T-helper 2 cell treated with Interferon-gamma antibody and Interleukin-4, amounts not matched to agents 5 μg/mL and 100 μg/mL, for 36 hours (primary cell): ENCODE measurements at regions not wholly inside any gene's neighbourhood (a gene's known extent, or its start where the extent isn't known, plus 50 kb on each side); places are given as distances from the start of the nearest gene placed in this dataset.

Experiments
- DNase-seq: peaks from one replicate; pipeline ENCODE4 v3.0.0; 2021; ENCODE audit warnings: low spot score
- H3K27ac Mint-ChIP-seq: one replicate; pipeline ENCODE4 v1.8.0; 2021; ENCODE audit warnings: mild to moderate bottlenecking, mixed read lengths
- H3K27me3 Mint-ChIP-seq: one replicate; pipeline ENCODE4 v1.8.0; 2021; ENCODE audit warnings: low read depth, mixed read lengths
- H3K36me3 Mint-ChIP-seq: one replicate; pipeline ENCODE4 v1.8.0; 2021; ENCODE audit warnings: low read depth, mixed read lengths
- H3K4me1 Mint-ChIP-seq: one replicate; pipeline ENCODE4 v1.8.0; 2021; ENCODE audit warnings: low read depth, mixed read lengths
- H3K4me3 Mint-ChIP-seq: one replicate; pipeline ENCODE4 v1.8.0; 2022; ENCODE audit warnings: mild to moderate bottlenecking, moderate library complexity, mixed read lengths
- H3K9me3 Mint-ChIP-seq: one replicate; pipeline ENCODE4 v1.8.0; 2021; ENCODE audit warnings: mixed read lengths

DNA sequence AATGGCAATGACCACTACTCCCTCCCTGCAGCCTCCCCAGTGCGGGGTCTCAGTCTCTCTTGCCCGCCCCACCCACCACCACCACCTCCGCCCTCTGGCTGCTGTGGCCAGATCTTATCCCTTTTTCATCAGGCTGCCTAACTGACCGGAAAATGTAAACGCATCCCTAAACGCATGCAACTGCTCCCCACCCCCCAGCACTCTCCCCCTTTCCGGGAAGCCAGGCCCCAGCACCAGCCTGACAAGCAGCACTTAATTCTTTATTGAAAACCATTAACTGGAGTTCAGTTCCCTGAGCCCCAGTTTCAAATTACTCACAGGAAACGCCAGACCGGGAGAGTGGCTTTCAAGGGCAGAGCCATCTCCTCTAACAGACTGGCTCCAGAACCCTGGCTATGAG is 147.7 kb downstream of the DMRTA2 start:
- Mint-ChIP-seq H3K36me3 (no peaks in the 10 kb centered on the region), H3K9me3 (no peaks in the 10 kb centered on the region), H3K27me3 (no peaks in the 10 kb centered on the region), H3K4me3 (no peak overlapping the region), H3K4me1 (no peaks in the 10 kb centered on the region), H3K27ac (no peak overlapping the region)
- DNase-seq = no peak

DNA sequence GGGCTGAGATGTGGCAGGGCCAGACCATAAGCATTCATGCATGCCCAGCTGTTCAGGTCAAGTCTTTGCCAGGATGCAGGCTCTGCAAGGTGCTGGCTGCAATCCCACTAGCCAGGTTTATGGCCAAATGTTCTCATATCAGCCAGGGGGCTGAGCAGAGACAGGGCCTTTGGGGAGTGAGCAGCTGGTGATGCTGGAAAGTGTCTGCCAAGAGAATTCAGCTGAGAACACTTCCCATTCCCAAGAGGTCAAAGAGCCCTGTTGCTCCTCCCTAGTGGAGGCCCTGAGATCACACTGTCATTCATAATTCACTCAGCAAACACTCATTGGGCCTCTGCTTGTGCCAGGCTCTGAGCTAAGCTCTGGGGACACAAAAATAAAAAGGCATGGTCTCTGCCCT is 150.3 kb downstream of the DMRTA2 start:
- no peak for DNase-seq
- H3K36me3 Mint-ChIP-seq = no peaks in the 10 kb centered on the region
- no peaks in the 10 kb centered on the region for H3K9me3 Mint-ChIP-seq
- no peaks in the 10 kb centered on the region for H3K4me1 Mint-ChIP-seq
- no peak overlapping the region for H3K27ac Mint-ChIP-seq
- H3K4me3 Mint-ChIP-seq = no peak overlapping the region
- H3K27me3 Mint-ChIP-seq = no peaks in the 10 kb centered on the region

DNA sequence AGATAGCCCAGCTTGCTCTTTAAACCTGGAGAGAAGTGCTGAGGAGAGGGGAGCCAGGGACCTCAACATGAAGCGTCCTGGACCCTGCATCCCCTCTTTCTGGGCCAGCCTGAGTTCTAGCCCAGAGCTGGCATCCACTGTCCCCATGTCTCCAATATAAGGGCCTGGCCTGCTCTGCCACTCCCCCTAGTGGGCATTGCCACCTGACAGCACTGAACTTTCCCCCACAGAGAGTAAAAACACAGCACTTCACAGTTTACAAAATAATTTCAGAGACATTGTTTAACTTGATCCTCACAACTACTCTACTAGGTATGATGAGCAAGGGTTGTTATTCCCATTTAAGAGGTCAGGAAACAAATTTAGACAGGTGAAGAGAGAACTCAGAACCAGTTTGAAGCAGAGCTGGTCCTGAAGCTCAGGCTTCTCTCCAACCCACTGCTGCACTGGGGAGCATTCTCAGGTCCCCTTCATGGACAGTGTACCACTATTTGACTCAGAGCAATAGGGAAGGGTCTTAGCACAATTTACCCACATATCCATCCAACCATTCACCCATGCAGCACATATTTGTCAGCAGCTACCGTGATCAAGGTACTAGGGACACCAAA is 151.2 kb downstream of the DMRTA2 start:
- no peak overlapping the region for H3K27ac Mint-ChIP-seq
- no peaks in the 10 kb centered on the region for H3K9me3 Mint-ChIP-seq
- no peaks in the 10 kb centered on the region for H3K36me3 Mint-ChIP-seq
- DNase-seq = no peak
- H3K4me3 Mint-ChIP-seq = no peak overlapping the region
- H3K4me1 Mint-ChIP-seq = no peaks in the 10 kb centered on the region
- H3K27me3 Mint-ChIP-seq = no peaks in the 10 kb centered on the region

DNA sequence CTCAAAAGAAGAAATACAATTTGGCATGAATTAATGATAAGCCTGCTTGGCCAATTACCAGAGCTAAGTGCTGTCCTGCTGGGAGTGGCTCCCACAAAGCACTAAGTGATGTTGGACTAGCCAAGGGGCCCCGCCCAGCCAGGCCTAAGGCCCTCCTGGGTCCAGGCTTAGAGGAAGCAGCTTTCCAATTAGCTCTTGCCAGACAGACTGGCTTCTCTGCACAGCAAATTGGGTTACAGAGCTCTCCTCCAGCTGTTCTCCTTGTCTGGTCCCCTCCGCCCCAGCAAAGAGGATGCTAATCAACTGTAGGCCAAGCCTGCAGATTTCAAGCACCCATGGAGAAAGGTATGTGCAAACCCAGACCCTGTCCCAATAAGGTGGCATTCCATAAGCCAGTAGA is 151.9 kb downstream of the DMRTA2 start:
- no peak overlapping the region for H3K4me3 Mint-ChIP-seq
- H3K4me1 Mint-ChIP-seq = no peaks in the 10 kb centered on the region
- no peaks in the 10 kb centered on the region for H3K27me3 Mint-ChIP-seq
- DNase-seq = no peak
- H3K27ac Mint-ChIP-seq = no peak overlapping the region
- no peaks in the 10 kb centered on the region for H3K36me3 Mint-ChIP-seq
- no peaks in the 10 kb centered on the region for H3K9me3 Mint-ChIP-seq

DNA sequence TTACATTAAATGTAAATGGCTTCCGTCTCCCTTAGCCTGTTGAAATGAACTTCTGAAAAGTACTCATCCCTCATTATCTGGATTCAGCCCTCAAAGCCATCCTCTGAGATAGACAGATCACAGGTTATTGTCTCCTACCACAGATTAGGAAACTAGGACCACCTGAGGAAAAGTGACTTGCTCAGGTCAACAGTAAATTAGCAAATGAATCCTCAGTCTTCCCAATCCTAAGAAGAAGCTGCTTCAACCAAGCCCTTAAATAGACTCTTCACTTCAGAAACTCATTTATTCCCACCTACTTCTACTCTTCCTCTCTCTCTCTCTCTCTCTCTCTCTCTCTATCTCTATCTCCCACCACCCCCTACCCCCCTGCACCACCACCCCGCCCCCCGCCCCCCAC is 152.3 kb downstream of the DMRTA2 start:
- H3K27ac Mint-ChIP-seq = no peak overlapping the region
- H3K36me3 Mint-ChIP-seq = no peaks in the 10 kb centered on the region
- no peaks in the 10 kb centered on the region for H3K4me1 Mint-ChIP-seq
- H3K4me3 Mint-ChIP-seq = no peak overlapping the region
- H3K9me3 Mint-ChIP-seq = no peaks in the 10 kb centered on the region
- no peak for DNase-seq
- no peaks in the 10 kb centered on the region for H3K27me3 Mint-ChIP-seq

DNA sequence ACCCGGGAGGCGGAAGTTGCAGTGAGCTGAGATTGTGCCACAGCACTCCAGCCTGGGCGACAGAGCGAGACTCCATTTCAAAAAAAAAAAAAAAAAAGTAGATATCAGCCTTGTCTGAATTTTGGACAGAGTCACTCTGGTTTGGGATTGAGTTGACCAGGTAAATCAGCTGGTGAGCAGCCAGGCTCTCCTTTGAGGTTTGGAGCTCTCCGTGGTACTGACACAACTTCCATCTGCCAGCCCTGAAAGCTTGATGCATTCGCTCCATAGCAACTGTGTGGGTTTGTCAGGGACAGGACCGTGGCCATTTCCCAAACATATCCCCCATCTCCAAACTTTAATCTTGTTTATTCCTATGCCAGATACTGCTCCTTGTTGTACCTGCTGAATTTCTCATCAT is 155.2 kb downstream of the DMRTA2 start:
- H3K27ac Mint-ChIP-seq = no peak overlapping the region
- DNase-seq = no peak
- H3K4me1 Mint-ChIP-seq = no peaks in the 10 kb centered on the region
- H3K9me3 Mint-ChIP-seq = no peaks in the 10 kb centered on the region
- H3K36me3 Mint-ChIP-seq = no peaks in the 10 kb centered on the region
- no peaks in the 10 kb centered on the region for H3K27me3 Mint-ChIP-seq
- no peak overlapping the region for H3K4me3 Mint-ChIP-seq

DNA sequence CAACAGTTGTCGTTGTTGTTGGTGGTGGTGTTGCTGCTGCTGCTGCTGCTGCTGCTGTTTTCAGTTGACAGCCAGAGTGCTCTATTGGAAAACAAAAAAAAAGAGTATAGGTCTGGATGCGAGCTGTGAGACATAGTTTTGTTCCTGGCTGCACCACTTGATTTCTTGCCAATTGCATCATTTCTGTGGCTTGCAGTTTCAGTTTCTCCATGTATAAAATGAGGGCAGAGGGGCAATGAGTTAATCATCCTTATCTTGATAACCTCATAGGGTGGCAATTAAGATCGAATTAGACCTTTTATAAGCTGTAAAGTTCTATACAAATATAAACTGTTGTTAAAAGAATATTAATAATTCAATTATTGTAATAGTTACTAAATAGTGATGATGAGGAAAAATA is 156.7 kb downstream of the DMRTA2 start:
- H3K36me3 Mint-ChIP-seq = no peaks in the 10 kb centered on the region
- no peak overlapping the region for H3K4me3 Mint-ChIP-seq
- no peak overlapping the region for H3K27ac Mint-ChIP-seq

DNA sequence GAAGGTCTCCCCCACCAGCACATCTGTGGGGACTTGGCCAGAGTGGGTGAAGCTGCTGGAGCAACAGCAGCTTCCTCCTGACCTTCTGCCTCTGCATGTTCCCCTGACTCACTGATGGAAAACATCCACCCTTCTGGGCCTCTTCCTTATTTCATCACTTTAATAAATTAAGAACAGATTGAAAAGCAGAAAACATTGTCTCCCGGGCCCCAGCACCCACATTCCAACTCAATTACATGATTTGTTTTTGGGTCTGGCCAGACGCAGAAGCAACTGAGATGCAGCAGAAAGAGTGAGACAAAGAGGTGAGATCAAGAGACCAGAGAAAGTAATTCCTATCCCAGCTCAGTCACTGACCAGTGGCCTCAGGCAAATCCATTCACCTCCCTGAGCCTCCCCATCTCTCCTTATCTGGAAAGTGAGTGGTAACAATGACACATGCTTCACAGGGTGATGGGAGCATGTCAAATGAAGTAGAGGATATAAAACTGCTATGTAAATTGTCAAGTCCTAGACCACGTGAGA is 157.1 kb downstream of the ELAVL4 start:
- H3K27ac Mint-ChIP-seq = no peak overlapping the region
- H3K9me3 Mint-ChIP-seq = no peaks in the 10 kb centered on the region
- H3K36me3 Mint-ChIP-seq = no peaks in the 10 kb centered on the region
- DNase-seq = no peak
- no peaks in the 10 kb centered on the region for H3K4me1 Mint-ChIP-seq
- H3K27me3 Mint-ChIP-seq = no peaks in the 10 kb centered on the region
- no peak overlapping the region for H3K4me3 Mint-ChIP-seq

More for the DNA sequence above, 156.7 kb downstream of the DMRTA2 start:
- Mint-ChIP-seq H3K4me1 (no peaks in the 10 kb centered on the region), H3K27me3 (no peaks in the 10 kb centered on the region), H3K9me3 (no peaks in the 10 kb centered on the region)
- DNase-seq = no peak

DNA sequence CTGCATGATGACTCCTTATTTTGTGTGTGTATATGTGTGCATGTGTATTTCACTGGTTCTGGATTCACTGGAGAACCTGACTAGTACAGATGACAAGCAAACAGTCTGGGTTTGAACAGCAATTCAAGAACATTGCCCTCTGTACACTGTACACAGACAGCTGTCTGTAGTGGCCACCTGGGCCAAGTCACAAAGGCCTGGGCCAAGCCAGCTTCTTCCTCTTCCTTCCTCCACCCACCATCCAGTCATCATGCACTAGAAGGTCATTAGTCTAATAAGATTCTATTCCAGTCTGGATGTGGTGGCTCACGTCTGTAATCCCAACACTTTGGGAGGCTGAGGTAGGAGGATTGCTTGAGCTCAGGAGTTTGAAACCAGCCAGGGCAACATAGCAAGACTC is 155.9 kb downstream of the ELAVL4 start:
- H3K4me1 Mint-ChIP-seq = no peaks in the 10 kb centered on the region
- H3K27ac Mint-ChIP-seq = no peak overlapping the region
- no peaks in the 10 kb centered on the region for H3K27me3 Mint-ChIP-seq
- H3K4me3 Mint-ChIP-seq = no peak overlapping the region
- H3K36me3 Mint-ChIP-seq = no peaks in the 10 kb centered on the region
- H3K9me3 Mint-ChIP-seq = no peaks in the 10 kb centered on the region
- no peak for DNase-seq

DNA sequence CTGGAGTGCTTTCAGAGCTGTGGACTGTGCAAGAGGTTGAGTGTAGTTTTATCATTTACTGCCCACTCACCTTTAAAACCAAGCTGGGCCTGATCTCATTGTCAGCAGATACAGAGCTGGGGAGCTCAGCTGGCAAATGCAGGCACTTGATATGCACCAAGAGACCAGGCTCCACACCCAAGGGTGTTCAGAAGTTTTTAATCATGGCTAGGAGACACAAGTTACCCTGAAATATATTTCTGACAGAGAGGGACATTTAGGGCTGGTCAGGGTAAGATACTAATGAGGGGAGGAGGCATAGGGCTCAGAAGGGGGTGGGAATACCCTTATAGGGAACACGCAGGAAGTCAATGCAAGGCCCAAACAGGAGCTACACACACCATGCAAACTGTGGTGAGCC is 153.7 kb downstream of the ELAVL4 start:
- no peak overlapping the region for H3K4me3 Mint-ChIP-seq
- H3K27me3 Mint-ChIP-seq = no peaks in the 10 kb centered on the region
- no peaks in the 10 kb centered on the region for H3K9me3 Mint-ChIP-seq
- no peak for DNase-seq
- no peak overlapping the region for H3K27ac Mint-ChIP-seq
- H3K36me3 Mint-ChIP-seq = no peaks in the 10 kb centered on the region
- no peaks in the 10 kb centered on the region for H3K4me1 Mint-ChIP-seq

DNA sequence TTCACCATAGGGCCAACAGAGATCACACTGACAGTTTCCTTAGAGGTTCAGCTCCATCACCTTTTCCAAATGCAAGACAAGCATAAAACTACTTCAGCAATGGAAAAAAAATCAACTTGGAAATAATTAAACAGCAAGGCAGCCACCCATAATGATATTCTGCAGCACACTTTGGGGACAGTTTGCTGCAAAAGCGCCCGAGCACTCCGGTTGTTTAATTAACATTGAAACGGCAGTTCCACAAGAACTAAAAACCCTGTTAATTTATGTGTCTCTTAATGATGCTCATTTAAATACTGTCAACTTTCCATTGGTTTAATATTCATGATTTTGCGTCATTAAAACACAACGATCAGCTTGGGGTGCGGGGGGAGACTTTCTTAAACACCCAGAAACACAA is 153.2 kb downstream of the ELAVL4 start:
- Mint-ChIP-seq H3K4me1 (no peaks in the 10 kb centered on the region), H3K9me3 (no peaks in the 10 kb centered on the region), H3K36me3 (no peaks in the 10 kb centered on the region), H3K4me3 (no peak overlapping the region), H3K27me3 (no peaks in the 10 kb centered on the region), H3K27ac (no peak overlapping the region)
- DNase-seq = no peak

DNA sequence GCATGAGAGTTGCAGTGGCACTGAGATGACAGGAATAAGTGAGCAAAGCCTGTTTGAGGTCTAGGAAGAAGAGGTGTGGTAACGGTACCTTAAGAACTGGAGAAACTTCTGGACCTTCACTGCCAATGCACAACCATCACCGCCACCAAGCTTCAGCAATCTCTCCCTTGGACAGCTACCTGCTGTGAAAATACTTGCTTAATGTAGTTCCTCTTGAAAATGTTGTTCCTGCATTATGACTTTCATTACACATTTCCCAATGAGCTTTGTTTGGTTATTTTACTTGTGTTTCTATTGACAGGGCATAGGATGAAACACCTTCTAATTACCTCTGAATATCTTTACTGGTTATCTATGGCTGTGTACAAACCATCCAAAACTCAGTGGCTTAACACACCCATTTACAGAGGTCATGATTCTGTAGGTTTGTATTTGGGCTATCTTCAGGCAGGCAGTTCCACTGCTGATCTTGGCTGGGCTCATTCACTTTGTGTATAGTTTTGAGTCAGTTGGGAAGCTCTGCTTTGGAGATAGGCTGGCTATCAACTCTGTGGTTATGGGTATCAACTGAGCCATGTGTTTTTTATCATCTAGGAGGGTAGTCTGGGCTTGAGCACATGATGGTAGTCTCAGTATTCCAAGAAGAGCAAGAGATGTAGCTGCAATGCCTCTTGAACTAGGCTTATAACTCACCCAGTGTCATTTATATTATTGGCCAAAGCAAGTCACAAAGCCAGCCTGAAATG is 149.4 kb downstream of the ELAVL4 start:
- Mint-ChIP-seq H3K27me3 (no peaks in the 10 kb centered on the region), H3K27ac (no peak overlapping the region), H3K4me3 (no peak overlapping the region), H3K4me1 (no peaks in the 10 kb centered on the region), H3K36me3 (no peaks in the 10 kb centered on the region), H3K9me3 (no peaks in the 10 kb centered on the region)
- DNase-seq = no peak

DNA sequence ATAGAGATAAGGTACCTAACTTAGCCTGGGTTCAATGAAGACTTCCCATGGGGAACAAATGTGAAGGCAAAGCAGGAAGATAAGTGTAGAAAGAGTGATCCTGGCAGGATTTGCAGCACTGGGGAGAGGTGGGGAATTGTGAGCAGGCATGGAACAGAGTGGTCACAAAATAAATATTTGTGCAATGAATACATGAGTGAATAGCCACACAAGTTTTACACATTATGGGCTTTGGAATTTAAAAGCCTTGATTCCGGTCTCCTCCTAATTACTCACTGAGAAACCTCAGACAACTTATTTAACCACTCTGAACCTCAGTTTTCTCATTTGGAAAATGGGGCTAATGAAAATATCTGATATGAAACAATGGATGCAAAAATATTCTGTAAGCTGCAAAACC is 148.3 kb downstream of the ELAVL4 start:
- H3K4me1 Mint-ChIP-seq = no peaks in the 10 kb centered on the region
- H3K27me3 Mint-ChIP-seq = no peaks in the 10 kb centered on the region
- H3K27ac Mint-ChIP-seq = no peak overlapping the region
- DNase-seq = no peak
- H3K4me3 Mint-ChIP-seq = no peak overlapping the region
- no peaks in the 10 kb centered on the region for H3K36me3 Mint-ChIP-seq
- no peaks in the 10 kb centered on the region for H3K9me3 Mint-ChIP-seq
